ENCODE measurements at regions not wholly inside any gene's neighbourhood (a gene's known extent, or its start where the extent isn't known, plus 50 kb on each side); places are given as distances from the start of the nearest gene placed in this dataset.

GRCh38 chr12:124394462-124395128, 99.7 kb downstream of the RFLNA start:
- no peak overlapping the region; the same call in 1 of the 2 replicates for H3K27ac ChIP-seq (ENCODE audit: insufficient read depth, low read length)
- peak overlapping the region; percentile 74 for H2AK5ac ChIP-seq (ENCODE audit: low read depth, low read length)
- H4K5ac ChIP-seq (ENCODE audit: low read depth, low read length), result no peak overlapping the region
- dilution Hi-C loops (cut with HindIII; ENCODE audit: low sequenced_read_pairs, unreplicated experiment) (no loop called here), intact Hi-C loops (cut with micrococcal nuclease) (no loop called here), in situ Hi-C loops (cut with MboI; ENCODE audit: low sequenced_read_pairs) (no loop called here)
- 60% methylated on average over 2 of the region's 6 CpGs; no CpG with 5 or more reads in 1 of the 2 experiments for WGBS, 2 experiments (ENCODE audit: extremely low coverage in 2 of 2, insufficient read length in 1 of 2)
- peaks cover 35% of the 10 kb centered on the region for H3K4me1 ChIP-seq (ENCODE audit: control insufficient read depth, insufficient read depth, low read length)
- H2BK120ac ChIP-seq (ENCODE audit: low read depth, low read length), result 0 out of 2 replicates have a peak overlapping the region, but pooled peaks have one; percentile 10
- H4K8ac ChIP-seq (ENCODE audit: low read depth in 2 of 2, low read length in 2 of 2), result peak overlapping the region; percentile 34 to 54; a peak in 1 of 4 replicates
- peaks cover 12% of the 10 kb centered on the region for H3K9me1 ChIP-seq (ENCODE audit: insufficient read depth, low read length)
- ChIA-PET CTCF (no interaction called here), POLR2A (ENCODE audit: unreplicated experiment) (no interaction called here)
- H3K14ac ChIP-seq (replicated peaks; ENCODE audit: low read depth, low read length), result no peak overlapping the region; the same call in 1 of the 2 replicates
- H3K56ac ChIP-seq (ENCODE audit: extremely low read depth, insufficient read depth, low read length), result 0 out of 2 replicates have a peak overlapping the region, but pooled peaks have one; percentile 3
- peaks cover 46% of the 10 kb centered on the region for H3K36me3 ChIP-seq (ENCODE audit: control insufficient read depth, insufficient read depth, low read length)
- no peaks in the 10 kb centered on the region for H3K27me3 ChIP-seq (ENCODE audit: control insufficient read depth, insufficient read depth, low read length)
- peaks cover 34 to 95% of the 10 kb centered on the region in 2 experiments for H3K79me1 ChIP-seq (ENCODE audit: low read depth in 1 of 2, low read length in 2 of 2)
- no peak overlapping the region for H2BK20ac ChIP-seq (ENCODE audit: low read depth, low read length)
- H3K23ac ChIP-seq (ENCODE audit: low read depth, low read length), result 0 out of 2 replicates have a peak overlapping the region, but pooled peaks have one; percentile 32
- no peak overlapping the region for H3K4me3 ChIP-seq (ENCODE audit: insufficient read depth, low read depth, low read length)
- peak overlapping the region; percentile 60 for H3K4ac ChIP-seq (ENCODE audit: low read depth, low read length)
- H3K9me3 ChIP-seq (ENCODE audit: control insufficient read depth, insufficient read depth, low read length), result no peaks in the 10 kb centered on the region
- H3K4me2 ChIP-seq (ENCODE audit: low read depth, low read length), result no peak overlapping the region
- peaks cover 51% of the 10 kb centered on the region for H4K20me1 ChIP-seq (ENCODE audit: insufficient read depth, low read length)
- no peak overlapping the region for H3K18ac ChIP-seq (ENCODE audit: low read depth, low read length)
- H4K91ac ChIP-seq (ENCODE audit: insufficient read depth, low read depth, low read length), result no peak overlapping the region
- DNase-seq (no peak), ATAC-seq (ENCODE audit: low read depth) (no peak)
- BruUV-seq (replicated peaks), result no TSS peak
- TF ChIP-seq MAZ (IDR thresholded peaks at IDR 0.05; ENCODE audit: borderline replicate concordance, low read depth, low read length), result no peak
- TF ChIP-seq CTCF (conservative IDR thresholded peaks at IDR 0.05; ENCODE audit: low read depth, low read length), result no peak
- no peak for TF ChIP-seq RCOR1 (IDR thresholded peaks at IDR 0.05; ENCODE audit: insufficient replicate concordance, low read length)
- TF ChIP-seq POLR2A (IDR thresholded peaks at IDR 0.05; ENCODE audit: low read depth, low read length), result no peak
- TF ChIP-seq FOS (IDR thresholded peaks at IDR 0.05; ENCODE audit: low read depth, low read length), result no peak
- no peak overlapping the region for H2AFZ ChIP-seq (replicated peaks; ENCODE audit: low read length, poor library complexity)
- H2BK5ac ChIP-seq (ENCODE audit: low read depth, low read length, poor library complexity, severe bottlenecking), result no peak overlapping the region
- no peak overlapping the region for H3K9ac ChIP-seq (ENCODE audit: low read depth, low read length)
- peak overlapping the region; percentile 83 for H2AK9ac ChIP-seq (replicated peaks; ENCODE audit: low read depth, low read length, poor library complexity)
- peak overlapping the region; percentile 29; the same call in 1 of the 3 replicates for H2BK15ac ChIP-seq (ENCODE audit: low read depth, low read length)

Data from IMR-90 (cell line).